Endothelial cell of umbilical vein (primary cell): ENCODE measurements at regions not wholly inside any gene's neighbourhood (a gene's known extent, or its start where the extent isn't known, plus 50 kb on each side); places are given as distances from the start of the nearest gene placed in this dataset.

Experiments
- BruUV-seq: library from RNA; stranded (reverse); fragments of 400-500 nt; replicated peaks from 2 replicates; lab custom pipeline; 2021; lab: Mats Ljungman, UMichigan
- CTCF ChIA-PET: fragments of 300-600, 350-600 bp; sonication (Branson Sonifier 250); formaldehyde crosslinking; loops from one replicate; lab custom pipeline; 2021; ENCODE audit warnings: antibody characterized with exemption, inconsistent platforms; lab: Charles Lee
- POLR2A ChIA-PET: fragments of 300-600, 350-600 bp; sonication (Branson Sonifier 250); formaldehyde crosslinking; loops from one replicate; lab custom pipeline; 2021; ENCODE audit warnings: antibody characterized with exemption, inconsistent platforms; lab: Charles Lee
- DNase-seq: peaks from one replicate; pipeline ENCODE4 v3.0.0-alpha.2; 2011; ENCODE audit warnings: low read depth, low spot score
- FAIRE-seq: peaks from 2 replicates; lab custom pipeline; 2011; peaks lifted over from hg19 to GRCh38; lab: Jason Lieb, UNC
- H2AFZ ChIP-seq: 2 replicates; pipeline ENCODE4 v1.6.0; 2012; ENCODE audit warnings: low read depth, low read length, control low read depth, inconsistent platforms
- H3K27ac ChIP-seq: 2 replicates; pipeline ENCODE4 v1.5.1; 2011; ENCODE audit warnings: low read depth, mild to moderate bottlenecking, control low read depth, low read length, moderate library complexity; ENCODE audit not compliant: insufficient read depth
- H3K27me3 ChIP-seq, 2 experiments: 2 replicates each; pipeline versions ENCODE4 v1.6.0 to v1.6.1; 2011; ENCODE audit warnings: low read length in 2 of 2, mixed read lengths in 1 of 2; ENCODE audit not compliant: control insufficient read depth in 2 of 2, insufficient read depth in 2 of 2
- H3K36me3 ChIP-seq, 2 experiments: 2 replicates in 1 of 2; 3 replicates in 1 of 2; pipeline ENCODE4 v1.5.1; 2011; ENCODE audit warnings: low read length in 2 of 2, mild to moderate bottlenecking in 1 of 2, moderate library complexity in 1 of 2; ENCODE audit not compliant: control insufficient read depth in 2 of 2, insufficient read depth in 2 of 2; ENCODE audit errors: extremely low read depth in 1 of 2
- H3K4me1 ChIP-seq: 3 replicates; pipeline ENCODE4 v1.5.1; 2011; ENCODE audit warnings: mild to moderate bottlenecking, low read length; ENCODE audit not compliant: control insufficient read depth, insufficient read depth; ENCODE audit errors: extremely low read depth
- H3K4me2 ChIP-seq: 2 replicates; pipeline ENCODE4 v1.6.1; 2011; ENCODE audit warnings: low read length, control low read depth, mixed read lengths; ENCODE audit not compliant: insufficient read depth
- H3K4me3 ChIP-seq, 3 experiments: fragments of 200-600 bp in 1 of 3; sonication (generic), shearing (Covaris generic) in 1 of 3; replicated peaks in 1 of 3; 2 replicates each; pipeline ENCODE4 v1.5.1; 2011 to 2016; ENCODE audit warnings: control low read depth in 3 of 3, low read length in 3 of 3, mild to moderate bottlenecking in 2 of 3, inconsistent platforms in 1 of 3, low read depth in 1 of 3, moderate library complexity in 1 of 3; ENCODE audit not compliant: insufficient read depth in 1 of 3
- H3K79me2 ChIP-seq: 2 replicates; pipeline ENCODE4 v1.6.0; 2012; ENCODE audit warnings: low read length, inconsistent platforms; ENCODE audit not compliant: control insufficient read depth, insufficient read depth
- H3K9ac ChIP-seq: replicated peaks from 2 replicates; pipeline ENCODE3; 2011; ENCODE audit warnings: low read length, control low read depth; ENCODE audit not compliant: insufficient read depth; ENCODE audit errors: extremely low read depth
- H3K9me1 ChIP-seq: replicated peaks from 3 replicates; pipeline ENCODE4 v1.6.0; 2011; ENCODE audit warnings: mild to moderate bottlenecking, low read length; ENCODE audit not compliant: control insufficient read depth, insufficient read depth; ENCODE audit errors: extremely low read depth
- H3K9me3 ChIP-seq: replicated peaks from 2 replicates; pipeline ENCODE4 v1.5.1; 2012; ENCODE audit warnings: low read length, inconsistent platforms; ENCODE audit not compliant: control insufficient read depth, insufficient read depth
- H4K20me1 ChIP-seq: replicated peaks from 2 replicates; pipeline ENCODE3; 2011; ENCODE audit warnings: mild to moderate bottlenecking, low read length; ENCODE audit not compliant: control insufficient read depth, insufficient read depth; ENCODE audit errors: extremely low read depth
- CTCF ChIP-seq, 2 donors: IDR thresholded peaks; 1 replicate in 1 of 2; 2 replicates in 1 of 2; pipeline ENCODE4 v1.5.1; 2011; ENCODE audit warnings: low read length in 2 of 2, mild to moderate bottlenecking in 2 of 2, moderate library complexity in 2 of 2, control low read depth in 1 of 2, inconsistent platforms in 1 of 2, low read depth in 1 of 2; ENCODE audit not compliant: insufficient read depth in 1 of 2; ENCODE audit errors: extremely low read depth in 1 of 2
- EZH2 ChIP-seq: IDR thresholded peaks from 2 replicates; pipeline ENCODE4 v1.6.1; 2012; ENCODE audit warnings: borderline replicate concordance, low read depth, mild to moderate bottlenecking, moderate library complexity, low read length, inconsistent platforms; ENCODE audit not compliant: severe bottlenecking
- FOS ChIP-seq: IDR thresholded peaks from 2 replicates; pipeline ENCODE4 v1.6.1; 2011; ENCODE audit warnings: mild to moderate bottlenecking, low read length, moderate library complexity, borderline replicate concordance; ENCODE audit not compliant: insufficient read depth
- GATA2 ChIP-seq: IDR thresholded peaks from 2 replicates; pipeline ENCODE4 v1.7.0; 2011; ENCODE audit warnings: low read depth, mild to moderate bottlenecking, moderate library complexity, mixed read lengths, low read length; ENCODE audit not compliant: insufficient read length, insufficient read depth
- JUN ChIP-seq: IDR thresholded peaks from 2 replicates; pipeline ENCODE4 v1.6.1; 2011; ENCODE audit warnings: borderline replicate concordance, low read depth; ENCODE audit not compliant: insufficient read length, insufficient read depth
- MAX ChIP-seq: IDR thresholded peaks from 2 replicates; pipeline ENCODE4 v1.6.1; 2011; ENCODE audit not compliant: insufficient read depth, insufficient read length
- MYC ChIP-seq: IDR thresholded peaks from one replicate; pipeline ENCODE4 v1.6.1; 2011; ENCODE audit warnings: mild to moderate bottlenecking, low read depth, low read length
- POLR2A ChIP-seq: IDR thresholded peaks from 2 replicates; pipeline ENCODE4 v1.6.1; 2012; ENCODE audit warnings: low read depth, mild to moderate bottlenecking, control low read depth, low read length
- POLR2AphosphoS5 ChIP-seq: IDR thresholded peaks from 2 replicates; pipeline ENCODE4 v1.6.1; 2012; ENCODE audit warnings: low read depth, mild to moderate bottlenecking, control low read depth, low read length, moderate library complexity; ENCODE audit not compliant: insufficient read depth
- dilution Hi-C: fragments of 300-500 bp; cut with MboI; formaldehyde crosslinking; loops from one replicate; pipeline ENCODE4 v1.15.0; 2019; ENCODE audit warnings: low sequenced_read_pairs; ENCODE audit not compliant: extremely low pct_ligation_motif_present
- intact Hi-C: fragments of 100-400 bp; cut with micrococcal nuclease; formaldehyde crosslinking; loops from one replicate; pipeline ENCODE4 v1.10.0; 2022

DNA sequence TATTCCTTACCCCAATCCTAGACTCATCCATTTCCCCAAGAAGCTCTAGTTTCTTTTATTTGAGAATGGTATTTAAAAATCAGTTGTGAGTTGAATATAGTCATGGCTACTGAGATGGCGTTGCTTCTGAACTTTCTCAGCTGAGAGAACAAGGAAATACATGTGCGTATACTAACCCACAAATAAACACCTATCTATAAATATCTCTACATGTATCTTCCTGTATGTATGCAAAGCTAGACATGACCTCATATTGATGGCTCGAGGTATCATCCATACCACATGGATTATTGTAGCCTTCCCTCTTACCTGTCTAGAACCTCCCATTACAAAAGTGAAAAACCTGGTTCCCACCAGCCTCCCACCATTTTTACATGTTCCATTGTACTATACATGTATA lies 141.0 kb downstream of the UFM1 start:
- Histone ChIP-seq H3K4me2 (no peak overlapping the region), H3K27me3 (no peaks in the 10 kb centered on the region), H3K9me3 (no peaks in the 10 kb centered on the region), H3K4me1 (no peaks in the 10 kb centered on the region), H3K79me2 (no peaks in the 10 kb centered on the region), H4K20me1 (no peaks in the 10 kb centered on the region), H3K9ac (no peak overlapping the region), H3K36me3 (no peaks in the 10 kb centered on the region), H3K4me3 (no peak overlapping the region), H3K9me1 (no peaks in the 10 kb centered on the region), H3K27ac (no peak overlapping the region), H2AFZ (no peak overlapping the region)
- intact Hi-C loops: no loop called here
- no peak for TF ChIP-seq EZH2
- TF ChIP-seq MAX: no peak
- no peak for TF ChIP-seq POLR2AphosphoS5
- TF ChIP-seq FOS: no peak
- TF ChIP-seq MYC: no peak
- TF ChIP-seq POLR2A: no peak
- no peak for TF ChIP-seq JUN
- no peak for TF ChIP-seq GATA2
- TF ChIP-seq CTCF (IDR thresholded peaks at IDR 0.05; ENCODE audit: extremely low read depth in 1 of 2, insufficient read depth in 1 of 2, low read depth in 1 of 2, low read length in 2 of 2): no peak
- CTCF ChIA-PET: no interaction called here
- POLR2A ChIA-PET: no interaction called here
- no TSS peak for BruUV-seq
- DNase-seq (no peak), FAIRE-seq (no peak)
- dilution Hi-C loops: no loop called here
